HG03045 (cell line): ENCODE measurements at regions not wholly inside any gene's neighbourhood (a gene's known extent, or its start where the extent isn't known, plus 50 kb on each side); places are given as distances from the start of the nearest gene placed in this dataset.
"Not testable (repeated sequence)": the region's sequence is repeated elsewhere in the genome, so short reads cannot be mapped to it uniquely, and the experiment has no call there.

ENCODE experiments used
- ATAC-seq: cut with Tn5 transposase; IDR thresholded peaks from one replicate; pipeline ENCODE4 v1.9.1; 2021; ENCODE audit warnings: mild to moderate bottlenecking, moderate library complexity; ENCODE audit not compliant: unreplicated experiment

GRCh38 chr10:52597189-52597863 lies 175.3 kb downstream of the MBL2 start:
- no peak for ATAC-seq

DNA sequence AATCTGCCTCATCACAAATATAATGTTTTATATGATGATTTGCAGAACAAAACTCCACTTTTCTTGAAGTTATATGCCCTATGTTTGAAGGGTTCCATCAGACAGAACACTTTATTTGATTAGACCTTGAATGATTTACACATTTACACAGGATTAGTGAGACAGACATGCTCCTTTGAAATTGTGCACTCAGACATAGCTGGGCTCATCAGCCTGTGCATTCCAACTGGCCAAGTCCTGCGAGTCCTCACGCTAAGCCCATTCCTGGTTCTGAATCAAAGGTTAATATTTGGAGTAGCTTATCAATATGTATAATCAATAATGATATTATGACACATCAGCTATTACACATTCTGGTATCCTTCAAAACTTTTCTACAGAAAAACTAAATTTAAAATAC lies 173.6 kb downstream of the MBL2 start:
- no peak for ATAC-seq

GRCh38 chr10:52599551-52600200 lies 172.9 kb downstream of the MBL2 start:
- no peak for ATAC-seq

DNA sequence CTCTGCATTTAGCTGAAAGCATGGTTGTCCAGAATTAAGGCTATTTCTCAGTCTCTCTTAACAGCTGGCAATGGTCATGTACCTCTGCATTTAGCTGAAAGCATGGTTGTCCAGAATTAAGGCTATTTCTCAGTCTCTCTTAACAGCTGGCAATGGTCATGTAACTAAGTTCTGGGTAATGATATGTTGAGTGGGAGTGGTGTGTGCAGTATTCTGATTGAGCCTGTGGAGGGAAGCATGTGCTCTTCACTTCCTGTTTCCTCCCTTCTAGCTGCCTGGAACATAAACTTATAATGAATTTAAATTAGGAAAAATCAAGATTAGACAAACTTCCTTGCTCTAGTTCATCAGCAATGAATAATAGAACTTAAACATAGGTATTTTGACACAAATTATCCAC lies 168.5 kb downstream of the MBL2 start:
- ATAC-seq = not testable (repeated sequence)

DNA sequence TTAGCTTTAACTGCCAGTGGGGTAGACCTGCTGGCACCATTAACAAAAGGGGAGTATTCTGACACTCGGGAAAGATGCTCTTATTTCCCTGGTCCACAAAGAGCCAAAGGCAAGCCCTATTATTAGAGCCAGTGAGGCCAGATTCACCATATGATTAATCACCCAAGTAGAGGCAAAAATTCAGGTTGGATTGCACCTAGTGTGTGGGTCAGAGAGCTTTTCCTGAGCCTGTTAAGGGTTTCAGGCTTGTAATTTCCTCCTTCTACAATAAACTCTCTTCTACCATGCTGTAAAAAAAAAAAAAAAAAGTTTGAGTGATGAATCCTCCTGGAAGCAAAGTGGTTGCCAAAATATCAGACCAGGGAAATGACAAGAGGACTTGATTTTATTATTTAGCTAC lies 163.5 kb downstream of the MBL2 start:
- ATAC-seq = no peak

DNA sequence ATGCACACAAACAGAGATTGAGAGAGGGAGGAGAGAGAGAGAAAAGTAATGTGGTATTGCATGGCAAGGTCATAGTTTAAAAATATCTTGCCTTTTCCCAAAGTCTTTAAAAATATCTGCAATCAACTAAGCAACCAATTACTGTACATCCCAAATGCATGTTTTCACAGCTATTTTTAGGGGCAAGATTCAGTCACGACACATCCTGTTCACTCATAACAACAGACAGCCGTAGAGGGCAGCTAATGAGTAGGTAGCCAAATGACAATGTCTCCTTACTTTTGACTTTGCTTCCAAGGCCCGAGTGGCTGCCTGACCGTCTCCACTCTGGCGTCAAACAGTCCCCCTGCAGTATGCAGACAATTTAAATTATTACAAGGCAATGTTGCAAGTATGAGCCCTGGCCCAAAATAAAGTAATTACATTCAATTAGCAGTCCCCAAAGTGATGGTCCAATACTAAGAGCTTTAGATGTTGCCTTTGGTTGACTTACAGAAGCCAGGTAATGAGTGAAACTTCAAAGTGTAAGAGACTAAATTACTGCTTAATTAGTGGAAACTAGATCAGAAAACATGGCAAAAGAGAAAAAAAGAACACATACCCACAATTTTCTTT lies 162.9 kb downstream of the MBL2 start:
- no peak for ATAC-seq

- no peak for ATAC-seq
Observed at GRCh38 chr10:52615331-52615730, 157.3 kb downstream of the MBL2 start.

DNA sequence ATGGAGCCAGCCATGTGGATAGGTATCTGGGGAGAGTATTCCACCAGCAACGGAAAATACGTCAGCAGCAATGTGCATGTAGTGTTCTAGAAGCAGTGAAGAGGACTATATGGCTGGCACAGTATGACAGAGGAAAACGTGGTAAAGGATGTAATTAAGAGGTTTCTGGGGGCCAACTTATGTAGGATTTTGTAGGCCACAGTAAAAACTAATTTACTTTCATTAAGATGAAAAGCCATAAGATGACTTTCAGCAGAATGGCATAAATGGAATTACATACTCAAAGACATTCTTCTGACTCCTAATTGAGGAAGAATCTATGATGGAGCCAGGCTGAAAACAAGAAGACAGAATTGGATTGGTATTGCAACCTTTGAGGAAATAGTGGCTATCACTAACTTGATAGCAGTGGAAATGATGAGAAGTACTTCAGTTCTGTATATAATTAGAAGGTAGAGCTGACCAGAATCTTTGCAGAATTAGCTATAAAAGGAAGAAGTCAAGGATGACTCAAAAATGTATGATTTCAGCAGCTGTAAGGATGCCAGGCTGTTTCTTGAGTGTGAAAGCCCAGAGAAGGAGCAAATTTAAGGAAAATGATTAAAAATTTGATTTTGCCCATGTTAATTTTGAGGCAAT lies 156.7 kb downstream of the MBL2 start:
- no peak for ATAC-seq

- ATAC-seq = no peak
Observed at GRCh38 chr10:52616395-52616764, 156.2 kb downstream of the MBL2 start.

GRCh38 chr10:52617346-52617745 lies 155.2 kb downstream of the MBL2 start:
- ATAC-seq = no peak

DNA sequence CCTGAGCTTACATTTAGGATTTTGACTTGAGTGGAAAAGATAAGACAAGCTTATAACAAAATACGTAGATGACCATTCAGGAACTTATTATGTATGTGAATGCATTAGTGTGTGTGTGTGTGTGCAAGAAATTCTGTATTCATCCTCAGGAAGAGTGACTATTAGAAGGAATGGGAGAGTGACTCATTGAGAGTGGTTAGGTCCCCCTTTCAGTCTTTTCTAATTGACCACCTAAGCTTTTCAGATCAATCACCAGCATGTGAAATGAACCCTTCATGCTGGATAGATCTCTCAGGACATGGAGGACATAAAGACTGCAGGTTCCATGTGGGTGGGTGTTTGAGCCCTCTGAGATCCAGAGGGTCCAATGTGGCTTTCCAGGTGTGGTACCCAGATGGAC lies 153.5 kb downstream of the MBL2 start:
- ATAC-seq = no peak

GRCh38 chr10:52621635-52622079 lies 150.9 kb downstream of the MBL2 start:
- no peak for ATAC-seq

DNA sequence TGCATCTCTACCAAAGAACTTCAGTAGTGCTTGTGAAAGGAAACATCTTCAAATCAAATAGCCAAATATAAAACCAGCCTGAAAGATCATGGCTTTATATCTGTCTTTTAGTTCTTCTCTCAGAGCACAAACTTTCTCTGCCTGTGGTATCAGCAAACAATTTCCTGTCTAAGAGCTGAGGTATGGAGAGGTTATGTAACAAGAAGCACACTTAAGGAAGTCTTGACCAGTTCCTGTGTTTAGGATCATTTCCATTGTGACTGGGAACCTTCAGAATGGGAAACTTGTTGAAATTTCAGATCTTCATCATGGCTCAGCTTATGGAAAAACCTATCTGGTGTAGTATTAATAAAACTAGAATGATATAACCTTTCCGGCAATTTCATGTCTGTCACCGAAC lies 148.8 kb downstream of the MBL2 start:
- no peak for ATAC-seq

DNA sequence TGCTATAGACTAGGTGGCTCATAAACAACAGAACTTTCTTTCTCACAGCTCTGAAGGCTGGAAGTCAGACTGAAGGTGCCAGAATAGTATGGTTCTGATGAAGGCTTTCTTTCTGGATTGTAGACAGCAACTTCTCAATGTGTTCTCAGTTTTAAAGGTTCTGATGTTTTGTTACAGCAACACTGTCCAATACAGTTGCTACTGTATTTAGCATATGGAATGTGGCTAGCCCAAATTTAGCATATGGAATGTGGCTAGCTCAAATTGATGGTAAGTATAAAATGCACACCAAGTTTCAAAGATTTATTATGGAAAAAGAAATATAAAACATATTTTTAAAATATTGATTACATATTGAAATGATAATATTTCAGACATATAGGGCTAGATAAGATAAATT lies 145.3 kb downstream of the MBL2 start:
- ATAC-seq = no peak

GRCh38 chr10:52631146-52631545 lies 141.4 kb downstream of the MBL2 start:
- ATAC-seq = no peak

GRCh38 chr10:52631648-52632047 lies 140.9 kb downstream of the MBL2 start:
- ATAC-seq = no peak

DNA sequence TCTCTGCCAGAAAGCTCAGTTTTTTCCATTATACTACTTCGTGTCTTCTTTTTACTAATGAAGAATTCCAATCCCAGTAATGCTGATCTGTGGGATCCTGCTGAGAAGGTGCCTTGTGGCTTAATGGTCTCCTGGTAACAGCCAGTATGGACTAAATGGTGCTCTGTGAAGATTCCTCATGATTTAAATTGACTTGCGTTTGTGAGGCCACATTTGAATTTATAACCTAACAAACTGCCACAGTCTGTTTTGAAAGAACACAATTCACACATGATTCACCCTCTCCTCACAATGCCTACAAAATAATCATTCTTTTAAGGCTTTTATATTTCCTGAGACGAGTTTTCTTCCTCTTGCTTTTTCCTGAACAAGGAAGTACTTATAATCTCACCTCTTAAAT lies 140.0 kb downstream of the MBL2 start:
- no peak for ATAC-seq

DNA sequence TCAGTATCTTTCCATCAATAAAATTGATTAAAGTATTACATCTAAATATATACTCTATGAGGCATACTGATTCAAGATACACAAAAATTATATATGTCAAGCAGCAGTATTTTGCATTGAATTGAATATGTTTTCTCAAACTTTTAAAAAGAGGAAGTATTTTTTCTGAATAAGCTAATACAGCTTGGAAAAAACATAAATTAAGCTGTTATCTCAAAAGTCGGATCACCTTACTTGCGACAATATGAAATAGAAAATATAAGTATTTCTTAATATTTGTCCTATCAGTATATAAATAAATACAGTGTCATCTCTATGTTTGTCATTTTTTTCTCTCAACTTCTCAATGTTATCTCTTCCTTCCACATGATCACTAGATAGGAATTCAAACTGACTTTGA lies 139.3 kb downstream of the MBL2 start:
- ATAC-seq = no peak

DNA sequence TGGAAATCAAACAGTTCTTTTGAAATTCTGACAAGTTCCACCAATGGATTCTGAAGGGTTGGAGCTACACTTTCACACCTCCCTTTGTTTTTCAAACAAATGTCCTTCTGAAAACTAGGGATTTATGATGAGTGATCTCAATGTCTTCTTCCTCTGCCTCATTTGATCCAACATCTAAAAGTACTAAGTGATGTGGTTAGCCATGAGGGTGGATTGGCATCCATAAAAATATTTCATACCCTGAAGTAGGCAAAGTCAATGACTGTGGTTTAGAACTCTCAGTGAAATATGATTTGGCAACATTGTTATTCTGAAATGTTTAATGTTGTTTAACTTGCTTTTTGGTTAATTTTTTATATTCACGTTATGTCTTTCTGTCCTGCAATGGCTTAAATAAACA lies 136.9 kb downstream of the MBL2 start:
- ATAC-seq = no peak

- no peak for ATAC-seq
Observed at GRCh38 chr10:52636874-52637273, 135.7 kb downstream of the MBL2 start.

DNA sequence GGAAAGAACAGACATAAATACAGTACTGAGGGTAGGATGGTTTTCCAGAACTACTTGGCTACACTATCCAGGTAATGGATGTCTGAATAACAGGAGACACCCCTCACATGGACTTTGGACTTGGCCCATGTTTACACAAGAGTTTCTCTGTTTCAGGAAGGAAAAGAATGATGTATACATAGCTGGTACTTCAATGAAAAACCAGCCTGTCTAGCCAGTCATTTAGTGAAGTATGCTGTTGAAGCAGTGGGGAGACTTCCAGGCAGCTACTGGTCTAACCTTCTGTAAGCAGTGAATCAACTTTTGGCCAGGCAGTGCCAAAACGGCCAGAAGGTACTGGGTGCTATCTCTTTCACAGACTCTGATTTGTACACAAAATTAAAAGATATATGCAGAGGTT lies 135.0 kb downstream of the MBL2 start:
- no peak for ATAC-seq

- no peak for ATAC-seq
Observed at GRCh38 chr10:52639652-52640051, 132.9 kb downstream of the MBL2 start.
